Caco-2 (cell line): ENCODE measurements at regions not wholly inside any gene's neighbourhood (a gene's known extent, or its start where the extent isn't known, plus 50 kb on each side); places are given as distances from the start of the nearest gene placed in this dataset.

Experiments
- BruUV-seq: library from RNA; stranded (reverse); fragments of 400-500 nt; replicated peaks from 2 replicates; lab custom pipeline; 2021; lab: Mats Ljungman, UMichigan
- CTCF ChIA-PET: fragments of 300-600 bp; sonication (Branson Sonifier 250); formaldehyde crosslinking; loops from one replicate; lab custom pipeline; 2022; ENCODE audit warnings: antibody characterized with exemption; lab: Charles Lee
- POLR2A ChIA-PET: fragments of 300-600 bp; sonication (Branson Sonifier 250); formaldehyde crosslinking; loops from one replicate; lab custom pipeline; 2022; ENCODE audit warnings: antibody characterized with exemption; lab: Charles Lee
- DNase-seq, 2 experiments: peaks; one replicate each; pipeline versions ENCODE4 v3.0.0 to v3.0.0-alpha.2; 2020 to 2022
- H3K27me3 ChIP-seq: replicated peaks from 2 replicates; pipeline ENCODE4 v1.6.0; 2011; ENCODE audit warnings: low read length; ENCODE audit not compliant: control insufficient read depth, insufficient read depth
- H3K36me3 ChIP-seq: 2 replicates; pipeline ENCODE4 v1.5.1; 2011; ENCODE audit warnings: low read length; ENCODE audit not compliant: control insufficient read depth, insufficient read depth
- H3K4me1 ChIP-seq: fragments of 250-450 bp; sonication (Bioruptor Pico); 2 replicates; pipeline ENCODE4 v1.5.1; 2020; ENCODE audit warnings: mild to moderate bottlenecking
- H3K4me3 ChIP-seq: 2 replicates; pipeline ENCODE4 v1.5.1; 2011; ENCODE audit warnings: low read depth, mild to moderate bottlenecking, control low read depth, low read length
- H3K9me3 ChIP-seq: fragments of 250-450 bp; sonication (Bioruptor Pico); 2 replicates; pipeline ENCODE4 v1.5.1; 2020; ENCODE audit warnings: mild to moderate bottlenecking, moderate library complexity
- H3K27ac Mint-ChIP-seq: one replicate; pipeline ENCODE4 v1.8.0; 2022; ENCODE audit warnings: mixed read lengths; ENCODE audit not compliant: unreplicated experiment
- H3K27me3 Mint-ChIP-seq: one replicate; pipeline ENCODE4 v1.8.0; 2022; ENCODE audit warnings: mixed read lengths; ENCODE audit not compliant: insufficient read depth, unreplicated experiment
- H3K36me3 Mint-ChIP-seq: one replicate; pipeline ENCODE4 v1.8.0; 2022; ENCODE audit warnings: mild to moderate bottlenecking, mixed read lengths; ENCODE audit not compliant: insufficient read depth, unreplicated experiment
- H3K4me1 Mint-ChIP-seq: one replicate; pipeline ENCODE4 v1.8.0; 2022; ENCODE audit warnings: low read depth, mixed read lengths; ENCODE audit not compliant: unreplicated experiment
- H3K4me3 Mint-ChIP-seq: one replicate; pipeline ENCODE4 v1.8.0; 2022; ENCODE audit warnings: mild to moderate bottlenecking, moderate library complexity, mixed read lengths; ENCODE audit not compliant: unreplicated experiment
- H3K9me3 Mint-ChIP-seq: one replicate; pipeline ENCODE4 v1.8.0; 2022; ENCODE audit warnings: mixed read lengths; ENCODE audit not compliant: unreplicated experiment
- intact Hi-C: fragments of 100-400 bp; cut with micrococcal nuclease; formaldehyde crosslinking; loops from one replicate; pipeline ENCODE4 v1.10.0; 2022; ENCODE audit not compliant: unreplicated experiment
- TF ChIP-seq, protein P1 (sequence below), 2 experiments: fragments of 200-600 bp in 1 of 2; IDR thresholded peaks; 1 replicate in 1 of 2; 2 replicates in 1 of 2; pipeline versions ENCODE4 v1.5.1 to v1.8.0; 2011 to 2022; ENCODE audit warnings: antibody characterized with exemption in 1 of 2, control low read depth in 1 of 2, inconsistent platforms in 1 of 2, low read depth in 1 of 2, low read length in 1 of 2, mild to moderate bottlenecking in 1 of 2, moderate library complexity in 1 of 2; ENCODE audit not compliant: insufficient read depth in 1 of 2, severe bottlenecking in 1 of 2, unreplicated experiment in 1 of 2

DNA sequence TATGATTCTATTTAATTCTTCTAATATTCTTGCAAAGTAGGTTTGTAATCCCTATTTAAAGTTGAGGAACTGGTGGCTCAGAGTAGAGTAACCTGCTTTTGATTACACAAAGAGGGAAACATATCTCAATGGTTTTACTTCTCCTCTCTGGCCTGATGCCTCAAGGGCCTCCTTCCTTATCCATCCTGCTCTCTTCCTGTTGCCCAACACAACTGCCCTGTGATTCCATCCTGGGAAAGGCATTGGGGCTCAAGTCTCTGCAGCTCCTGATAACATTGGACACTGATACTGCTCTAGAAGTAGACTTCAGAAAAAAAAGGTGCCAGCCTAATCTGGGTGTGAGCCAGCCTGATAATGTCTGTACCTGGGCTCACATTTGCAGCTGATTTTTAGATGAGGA, 75.8 kb downstream of the RDH14 start:
- Mint-ChIP-seq H3K27ac (no peak overlapping the region), H3K4me1 (no peaks in the 10 kb centered on the region)

DNA sequence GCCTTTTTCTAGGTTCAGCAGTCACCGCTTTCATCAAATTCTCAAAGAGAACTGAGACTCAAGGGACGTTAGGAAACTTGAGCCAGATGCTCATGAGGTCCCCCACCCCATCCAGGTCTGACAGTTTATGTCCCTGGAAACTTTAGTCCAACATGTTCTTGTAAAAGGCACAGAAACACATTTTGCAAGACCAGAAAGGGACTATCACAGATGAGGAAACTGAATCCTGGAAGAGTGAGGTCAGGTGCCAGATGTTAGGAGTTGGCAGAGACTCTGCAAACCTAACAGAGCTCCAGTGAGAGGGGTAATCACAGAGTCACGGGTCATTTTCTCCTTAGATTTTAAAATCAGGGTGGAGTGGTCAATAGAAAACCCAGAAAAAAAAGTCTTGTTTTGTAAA, 76.6 kb downstream of the RDH14 start:
- TF ChIP-seq, protein P1, sequence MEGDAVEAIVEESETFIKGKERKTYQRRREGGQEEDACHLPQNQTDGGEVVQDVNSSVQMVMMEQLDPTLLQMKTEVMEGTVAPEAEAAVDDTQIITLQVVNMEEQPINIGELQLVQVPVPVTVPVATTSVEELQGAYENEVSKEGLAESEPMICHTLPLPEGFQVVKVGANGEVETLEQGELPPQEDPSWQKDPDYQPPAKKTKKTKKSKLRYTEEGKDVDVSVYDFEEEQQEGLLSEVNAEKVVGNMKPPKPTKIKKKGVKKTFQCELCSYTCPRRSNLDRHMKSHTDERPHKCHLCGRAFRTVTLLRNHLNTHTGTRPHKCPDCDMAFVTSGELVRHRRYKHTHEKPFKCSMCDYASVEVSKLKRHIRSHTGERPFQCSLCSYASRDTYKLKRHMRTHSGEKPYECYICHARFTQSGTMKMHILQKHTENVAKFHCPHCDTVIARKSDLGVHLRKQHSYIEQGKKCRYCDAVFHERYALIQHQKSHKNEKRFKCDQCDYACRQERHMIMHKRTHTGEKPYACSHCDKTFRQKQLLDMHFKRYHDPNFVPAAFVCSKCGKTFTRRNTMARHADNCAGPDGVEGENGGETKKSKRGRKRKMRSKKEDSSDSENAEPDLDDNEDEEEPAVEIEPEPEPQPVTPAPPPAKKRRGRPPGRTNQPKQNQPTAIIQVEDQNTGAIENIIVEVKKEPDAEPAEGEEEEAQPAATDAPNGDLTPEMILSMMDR (IDR thresholded peaks at IDR 0.05; ENCODE audit: insufficient read depth in 1 of 2, low read depth in 1 of 2, low read length in 1 of 2, severe bottlenecking in 1 of 2, unreplicated experiment in 1 of 2) = no peak
- no peaks in the 10 kb centered on the region for H3K9me3 Mint-ChIP-seq

More for the DNA sequence above, 75.8 kb downstream of the RDH14 start:
- no peaks in the 10 kb centered on the region for H3K9me3 ChIP-seq
- no peaks in the 10 kb centered on the region for H3K4me1 ChIP-seq
- intact Hi-C loops = no loop called here
- no peaks in the 10 kb centered on the region for H3K36me3 ChIP-seq
- H3K9me3 Mint-ChIP-seq = no peaks in the 10 kb centered on the region
- BruUV-seq = no TSS peak
- no peaks in the 10 kb centered on the region for H3K36me3 Mint-ChIP-seq
- TF ChIP-seq, protein P1 (IDR thresholded peaks at IDR 0.05; ENCODE audit: insufficient read depth in 1 of 2, low read depth in 1 of 2, low read length in 1 of 2, severe bottlenecking in 1 of 2, unreplicated experiment in 1 of 2) = no peak
- POLR2A ChIA-PET = no interaction called here
- H3K27me3 ChIP-seq = no peaks in the 10 kb centered on the region; the same call in 1 of the 2 replicates
- H3K4me3 Mint-ChIP-seq = no peak overlapping the region
- CTCF ChIA-PET = no interaction called here
- H3K27me3 Mint-ChIP-seq = peaks cover 3% of the 10 kb centered on the region
- no peak for DNase-seq
- no peak overlapping the region for H3K4me3 ChIP-seq

DNA sequence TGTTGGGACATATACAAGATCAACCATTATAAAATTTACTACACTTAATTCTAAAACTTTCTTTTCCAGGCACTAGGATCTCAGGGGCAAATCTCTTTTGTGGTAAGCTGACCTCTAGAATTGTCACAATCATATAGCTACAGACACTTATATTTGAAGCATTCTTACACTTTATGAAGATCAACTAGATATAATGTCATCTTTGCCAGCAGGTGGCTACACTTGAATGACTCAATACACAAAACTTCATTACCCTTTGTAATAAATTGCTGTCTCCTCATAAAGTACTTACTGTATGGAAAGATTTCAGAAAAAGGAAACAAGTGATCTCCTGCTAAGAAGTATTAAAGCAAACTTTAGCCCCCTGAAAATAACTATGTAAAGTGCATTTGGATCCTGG, 77.8 kb downstream of the RDH14 start:
- ChIA-PET CTCF (no interaction called here), POLR2A (no interaction called here)
- H3K4me1 ChIP-seq = no peaks in the 10 kb centered on the region
- H3K36me3 ChIP-seq = no peaks in the 10 kb centered on the region
- TF ChIP-seq, protein P1 (IDR thresholded peaks at IDR 0.05; ENCODE audit: insufficient read depth in 1 of 2, low read depth in 1 of 2, low read length in 1 of 2, severe bottlenecking in 1 of 2, unreplicated experiment in 1 of 2) = peak in 1 of 2 experiments; percentile 4
- BruUV-seq = no TSS peak
- no peak overlapping the region for H3K4me3 Mint-ChIP-seq
- no peaks in the 10 kb centered on the region for H3K9me3 Mint-ChIP-seq
- no peaks in the 10 kb centered on the region for H3K36me3 Mint-ChIP-seq
- H3K27me3 ChIP-seq = no peaks in the 10 kb centered on the region; the same call in 1 of the 2 replicates
- no peak for DNase-seq
- H3K4me1 Mint-ChIP-seq = no peaks in the 10 kb centered on the region
- no peak overlapping the region for H3K27ac Mint-ChIP-seq
- intact Hi-C loops = no loop called here
- no peak overlapping the region for H3K4me3 ChIP-seq
- no peaks in the 10 kb centered on the region for H3K9me3 ChIP-seq
- peaks cover 3% of the 10 kb centered on the region for H3K27me3 Mint-ChIP-seq

More for the DNA sequence above, 76.6 kb downstream of the RDH14 start:
- ChIA-PET POLR2A (no interaction called here), CTCF (no interaction called here)
- Mint-ChIP-seq H3K4me1 (no peaks in the 10 kb centered on the region), H3K4me3 (no peak overlapping the region), H3K36me3 (no peaks in the 10 kb centered on the region), H3K27me3 (peaks cover 3% of the 10 kb centered on the region), H3K27ac (no peak overlapping the region)
- intact Hi-C loops = no loop called here
- DNase-seq = no peak
- no TSS peak for BruUV-seq
- Histone ChIP-seq H3K36me3 (no peaks in the 10 kb centered on the region), H3K27me3 (no peaks in the 10 kb centered on the region; the same call in 1 of the 2 replicates), H3K4me3 (no peak overlapping the region), H3K9me3 (no peaks in the 10 kb centered on the region), H3K4me1 (no peaks in the 10 kb centered on the region)
